ENCODE measurements at regions not wholly inside any gene's neighbourhood (a gene's known extent, or its start where the extent isn't known, plus 50 kb on each side); places are given as distances from the start of the nearest gene placed in this dataset.

DNA sequence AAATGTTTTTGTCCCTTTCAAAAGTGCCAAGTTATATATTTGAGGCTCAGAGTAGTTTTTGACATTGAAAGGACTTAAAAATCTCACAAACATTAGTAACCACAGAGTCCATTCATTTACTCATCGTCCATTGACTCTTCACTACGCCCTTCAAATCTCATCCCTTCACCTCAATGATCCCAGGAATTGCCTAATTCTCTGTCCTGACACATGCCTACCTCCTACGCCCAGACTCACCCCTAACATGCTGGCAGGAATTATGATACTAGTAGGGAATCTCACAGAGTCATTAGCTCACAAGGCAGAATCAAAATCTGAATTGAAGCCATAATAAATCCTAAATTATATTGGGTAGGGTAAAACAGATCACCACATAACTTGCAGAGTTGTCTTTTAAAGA is 410.1 kb downstream of the RAP2B start:
- Histone ChIP-seq H2AFZ (no peak overlapping the region), H3K27ac (no peak overlapping the region), H3K4me2 (ENCODE audit: low read length) (no peak overlapping the region), H3K9me3 (ENCODE audit: control insufficient read depth, low read length) (no peaks in the 10 kb centered on the region), H3K4me3 (ENCODE audit: low read depth, low read length) (no peak overlapping the region), H3K79me2 (no peaks in the 10 kb centered on the region), H3K4me1 (no peaks in the 10 kb centered on the region), H3K9ac (no peak overlapping the region), H3K36me3 (ENCODE audit: control insufficient read depth, insufficient read depth, low read length) (no peaks in the 10 kb centered on the region), H3K27me3 (ENCODE audit: control insufficient read depth, insufficient read depth, low read length) (no peaks in the 10 kb centered on the region)
- TF ChIP-seq, protein P1, sequence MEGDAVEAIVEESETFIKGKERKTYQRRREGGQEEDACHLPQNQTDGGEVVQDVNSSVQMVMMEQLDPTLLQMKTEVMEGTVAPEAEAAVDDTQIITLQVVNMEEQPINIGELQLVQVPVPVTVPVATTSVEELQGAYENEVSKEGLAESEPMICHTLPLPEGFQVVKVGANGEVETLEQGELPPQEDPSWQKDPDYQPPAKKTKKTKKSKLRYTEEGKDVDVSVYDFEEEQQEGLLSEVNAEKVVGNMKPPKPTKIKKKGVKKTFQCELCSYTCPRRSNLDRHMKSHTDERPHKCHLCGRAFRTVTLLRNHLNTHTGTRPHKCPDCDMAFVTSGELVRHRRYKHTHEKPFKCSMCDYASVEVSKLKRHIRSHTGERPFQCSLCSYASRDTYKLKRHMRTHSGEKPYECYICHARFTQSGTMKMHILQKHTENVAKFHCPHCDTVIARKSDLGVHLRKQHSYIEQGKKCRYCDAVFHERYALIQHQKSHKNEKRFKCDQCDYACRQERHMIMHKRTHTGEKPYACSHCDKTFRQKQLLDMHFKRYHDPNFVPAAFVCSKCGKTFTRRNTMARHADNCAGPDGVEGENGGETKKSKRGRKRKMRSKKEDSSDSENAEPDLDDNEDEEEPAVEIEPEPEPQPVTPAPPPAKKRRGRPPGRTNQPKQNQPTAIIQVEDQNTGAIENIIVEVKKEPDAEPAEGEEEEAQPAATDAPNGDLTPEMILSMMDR (IDR thresholded peaks at IDR 0.05), result no peak

DNA sequence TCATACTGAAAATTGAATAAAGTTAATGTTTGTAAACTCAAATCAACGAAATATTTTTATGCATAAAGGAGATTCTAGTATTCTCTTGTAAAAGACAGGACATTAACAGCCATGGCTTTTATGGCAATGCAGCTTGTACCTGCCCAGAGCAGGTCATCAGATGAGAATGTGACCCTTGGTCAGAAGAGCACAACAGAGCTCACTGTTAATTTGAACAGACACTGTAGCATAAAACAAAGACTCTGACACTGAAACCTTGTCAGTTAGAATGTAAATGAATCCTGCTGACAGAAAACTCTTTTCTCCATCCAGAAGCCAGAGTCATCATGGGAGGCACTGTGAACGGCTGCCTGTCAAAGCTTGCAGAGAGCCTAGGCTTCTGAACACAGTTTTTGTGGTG is 410.6 kb downstream of the RAP2B start:
- Histone ChIP-seq H3K9ac (no peak overlapping the region), H3K4me1 (no peaks in the 10 kb centered on the region), H3K36me3 (ENCODE audit: control insufficient read depth, insufficient read depth, low read length) (no peaks in the 10 kb centered on the region), H3K9me3 (ENCODE audit: control insufficient read depth, low read length) (no peaks in the 10 kb centered on the region), H3K27me3 (ENCODE audit: control insufficient read depth, insufficient read depth, low read length) (no peaks in the 10 kb centered on the region), H2AFZ (no peak overlapping the region), H3K4me3 (ENCODE audit: low read depth, low read length) (no peak overlapping the region), H3K4me2 (ENCODE audit: low read length) (no peak overlapping the region), H3K79me2 (no peaks in the 10 kb centered on the region), H3K27ac (no peak overlapping the region)
- TF ChIP-seq, protein P1 (IDR thresholded peaks at IDR 0.05), result no peak

DNA sequence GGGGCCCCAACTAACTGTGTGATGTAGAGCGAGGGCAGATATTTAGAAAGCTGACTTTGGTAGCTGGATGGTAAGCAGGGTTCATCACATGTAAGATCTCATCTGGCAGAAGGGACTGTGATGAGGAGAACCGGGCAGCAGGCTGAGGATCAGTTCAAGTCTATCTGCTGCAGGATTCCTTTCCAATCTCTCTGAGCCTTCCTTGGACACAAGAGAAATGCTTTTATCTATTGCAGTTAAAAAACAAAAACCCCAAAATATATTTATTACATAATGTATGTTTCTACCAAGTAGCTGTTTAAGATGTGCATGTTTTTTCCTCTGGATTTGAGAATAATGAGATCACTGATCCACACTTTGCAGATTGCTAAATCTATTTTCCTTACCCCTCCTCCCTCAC is 411.5 kb downstream of the RAP2B start:
- no peaks in the 10 kb centered on the region for H3K4me1 ChIP-seq
- no peaks in the 10 kb centered on the region for H3K79me2 ChIP-seq
- no peak overlapping the region for H2AFZ ChIP-seq
- no peak overlapping the region for H3K27ac ChIP-seq
- H3K27me3 ChIP-seq (ENCODE audit: control insufficient read depth, insufficient read depth, low read length), result no peaks in the 10 kb centered on the region
- no peak overlapping the region for H3K4me3 ChIP-seq (ENCODE audit: low read depth, low read length)
- H3K9me3 ChIP-seq (ENCODE audit: control insufficient read depth, low read length), result no peaks in the 10 kb centered on the region
- H3K9ac ChIP-seq, result no peak overlapping the region
- H3K4me2 ChIP-seq (ENCODE audit: low read length), result no peak overlapping the region
- H3K36me3 ChIP-seq (ENCODE audit: control insufficient read depth, insufficient read depth, low read length), result no peaks in the 10 kb centered on the region
- TF ChIP-seq, protein P1 (IDR thresholded peaks at IDR 0.05), result no peak

DNA sequence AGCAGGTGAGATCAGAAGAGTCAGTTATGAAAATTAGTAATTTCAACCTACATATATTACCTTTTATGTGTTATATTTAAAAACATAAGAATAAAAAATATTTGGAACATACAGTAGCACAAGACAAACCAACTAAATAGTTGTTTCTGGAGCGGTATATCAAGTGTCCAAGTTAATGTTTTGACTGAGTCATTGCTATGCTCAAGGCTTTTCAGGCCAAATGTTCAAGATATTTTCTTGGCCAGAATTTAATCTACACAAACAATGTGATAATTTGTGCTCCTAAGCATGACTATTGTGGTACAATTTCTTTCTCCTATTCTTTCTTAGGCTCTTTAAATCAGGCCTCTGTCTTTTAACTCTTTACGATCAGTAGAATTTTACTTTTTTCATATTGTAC is 412.4 kb downstream of the RAP2B start:
- Histone ChIP-seq H3K4me1 (no peaks in the 10 kb centered on the region), H3K36me3 (ENCODE audit: control insufficient read depth, insufficient read depth, low read length) (no peaks in the 10 kb centered on the region), H3K27ac (no peak overlapping the region), H3K9ac (no peak overlapping the region), H3K79me2 (no peaks in the 10 kb centered on the region), H3K27me3 (ENCODE audit: control insufficient read depth, insufficient read depth, low read length) (no peaks in the 10 kb centered on the region), H3K9me3 (ENCODE audit: control insufficient read depth, low read length) (no peaks in the 10 kb centered on the region), H3K4me3 (ENCODE audit: low read depth, low read length) (no peak overlapping the region), H3K4me2 (ENCODE audit: low read length) (no peak overlapping the region), H2AFZ (no peak overlapping the region)
- TF ChIP-seq, protein P1 (IDR thresholded peaks at IDR 0.05), result no peak

DNA sequence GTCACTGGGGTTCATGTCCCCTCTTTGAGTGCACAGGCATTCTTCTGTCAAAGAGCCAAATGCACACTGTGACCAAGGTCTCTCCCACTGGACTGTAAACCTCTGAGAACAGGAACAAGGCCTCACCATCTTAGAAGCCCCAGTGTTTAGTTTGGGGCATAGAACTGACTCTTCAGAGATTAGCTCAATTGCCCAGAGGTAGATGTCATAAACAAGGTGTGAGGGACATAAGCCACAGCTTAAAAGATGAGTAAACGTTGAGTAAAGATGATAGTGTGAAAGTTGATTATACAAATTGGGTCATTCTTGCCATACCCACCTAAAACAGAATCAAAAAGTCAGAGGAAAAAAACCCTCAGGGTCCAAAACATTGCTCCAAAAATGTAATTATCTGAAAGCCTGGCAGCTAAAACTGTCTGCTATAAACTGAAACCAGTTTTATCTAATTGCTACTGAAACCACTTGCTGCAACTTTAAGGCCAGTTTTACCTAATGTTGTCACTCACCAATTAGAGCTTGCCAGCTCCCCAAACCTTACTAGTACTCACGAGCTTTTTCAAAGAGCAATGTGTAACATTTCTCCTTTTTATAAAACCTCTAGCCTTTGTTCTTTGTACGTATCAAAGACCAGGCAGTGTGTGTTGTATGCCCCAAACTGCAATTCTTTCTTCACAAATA is 415.2 kb downstream of the RAP2B start:
- H2AFZ ChIP-seq, result no peak overlapping the region
- no peaks in the 10 kb centered on the region for H3K36me3 ChIP-seq (ENCODE audit: control insufficient read depth, insufficient read depth, low read length)
- no peak overlapping the region for H3K4me2 ChIP-seq (ENCODE audit: low read length)
- no peaks in the 10 kb centered on the region for H3K27me3 ChIP-seq (ENCODE audit: control insufficient read depth, insufficient read depth, low read length)
- no peaks in the 10 kb centered on the region for H3K79me2 ChIP-seq
- H3K4me1 ChIP-seq, result no peaks in the 10 kb centered on the region
- H3K9me3 ChIP-seq (ENCODE audit: control insufficient read depth, low read length), result no peaks in the 10 kb centered on the region
- no peak overlapping the region for H3K27ac ChIP-seq
- TF ChIP-seq, protein P1 (IDR thresholded peaks at IDR 0.05), result no peak
- no peak overlapping the region for H3K9ac ChIP-seq
- H3K4me3 ChIP-seq (ENCODE audit: low read depth, low read length), result no peak overlapping the region

All from parathyroid adenoma (tissue), 2 donors.